ENCODE measurements at regions not wholly inside any gene's neighbourhood (a gene's known extent, or its start where the extent isn't known, plus 50 kb on each side); places are given as distances from the start of the nearest gene placed in this dataset.
"Not testable (repeated sequence)": the region's sequence is repeated elsewhere in the genome, so short reads cannot be mapped to it uniquely, and the experiment has no call there.

DNA sequence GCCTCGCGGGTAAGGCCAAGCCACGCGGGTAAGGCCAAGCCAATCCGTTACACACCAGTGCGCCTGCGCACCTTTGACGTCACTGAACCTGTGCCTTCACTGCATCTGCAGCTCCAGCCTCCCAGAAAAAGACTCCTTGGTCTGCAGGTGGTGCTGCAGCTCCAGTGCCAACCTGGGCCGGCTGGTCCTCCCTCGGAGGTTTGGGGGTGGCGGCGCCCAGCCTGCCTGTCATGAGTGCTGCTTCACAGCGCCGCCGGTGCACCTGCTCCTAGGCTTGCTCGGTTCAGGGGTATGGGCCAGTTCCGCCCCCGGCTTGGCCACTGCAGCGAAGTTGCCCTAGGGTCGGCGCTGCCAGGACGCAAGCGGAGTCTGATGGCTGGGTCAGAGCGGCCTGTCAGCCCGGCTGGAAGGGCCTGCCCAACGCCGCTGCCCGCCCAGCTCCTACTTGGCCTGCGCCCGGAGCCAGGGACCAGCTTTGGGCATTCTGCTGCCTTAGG lies 146.6 kb downstream of the USP22 start:
- no peaks in the 10 kb centered on the region for H3K27me3 ChIP-seq (ENCODE audit: control insufficient read depth in 1 of 2, insufficient read depth in 2 of 2, low read length in 2 of 2)
- no peaks in the 10 kb centered on the region for H3K9me3 ChIP-seq (ENCODE audit: control insufficient read depth in 1 of 2, low read length in 2 of 2)
- no peak overlapping the region for H3K4me3 ChIP-seq (ENCODE audit: low read depth in 1 of 2, low read length in 2 of 2)
- no peaks in the 10 kb centered on the region for H3K36me3 ChIP-seq (ENCODE audit: control insufficient read depth in 1 of 2, insufficient read depth in 2 of 2, low read length in 2 of 2)
- no peaks in the 10 kb centered on the region for H3K4me1 ChIP-seq (ENCODE audit: control insufficient read depth in 1 of 2, insufficient read depth in 2 of 2, low read length in 2 of 2)
- H3K27ac ChIP-seq (ENCODE audit: low read depth, low read length), result no peak overlapping the region
- no peak overlapping the region for H3K9ac ChIP-seq (ENCODE audit: low read depth in 1 of 2, low read length in 2 of 2)

DNA sequence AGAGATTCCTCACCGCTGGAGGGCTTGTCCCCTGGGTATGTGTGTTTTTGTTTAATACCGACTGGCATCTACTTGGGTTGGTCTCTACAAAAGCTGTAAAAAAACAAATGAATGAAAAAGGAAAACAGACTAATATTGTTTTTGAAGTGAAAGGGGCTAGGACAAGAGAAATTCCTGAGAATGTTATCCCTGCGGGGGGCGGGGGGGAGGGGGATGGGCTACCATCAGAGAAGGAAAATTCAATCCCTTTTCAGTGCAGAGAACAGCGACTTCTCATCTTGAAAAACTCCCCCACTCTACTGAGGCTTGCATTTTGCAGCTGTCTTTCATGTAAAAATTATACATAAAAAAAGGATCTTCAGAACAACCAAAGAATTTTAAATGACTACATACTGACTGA lies 144.1 kb downstream of the USP22 start:
- not testable (repeated sequence) for H3K9ac ChIP-seq (ENCODE audit: low read depth in 1 of 2, low read length in 2 of 2); H3K4me1 ChIP-seq (ENCODE audit: control insufficient read depth in 1 of 2, insufficient read depth in 2 of 2, low read length in 2 of 2); H3K36me3 ChIP-seq (ENCODE audit: control insufficient read depth in 1 of 2, insufficient read depth in 2 of 2, low read length in 2 of 2); H3K4me3 ChIP-seq (ENCODE audit: low read depth in 1 of 2, low read length in 2 of 2); H3K27me3 ChIP-seq (ENCODE audit: control insufficient read depth in 1 of 2, insufficient read depth in 2 of 2, low read length in 2 of 2); H3K27ac ChIP-seq (ENCODE audit: low read depth, low read length); H3K9me3 ChIP-seq (ENCODE audit: control insufficient read depth in 1 of 2, low read length in 2 of 2)

DNA sequence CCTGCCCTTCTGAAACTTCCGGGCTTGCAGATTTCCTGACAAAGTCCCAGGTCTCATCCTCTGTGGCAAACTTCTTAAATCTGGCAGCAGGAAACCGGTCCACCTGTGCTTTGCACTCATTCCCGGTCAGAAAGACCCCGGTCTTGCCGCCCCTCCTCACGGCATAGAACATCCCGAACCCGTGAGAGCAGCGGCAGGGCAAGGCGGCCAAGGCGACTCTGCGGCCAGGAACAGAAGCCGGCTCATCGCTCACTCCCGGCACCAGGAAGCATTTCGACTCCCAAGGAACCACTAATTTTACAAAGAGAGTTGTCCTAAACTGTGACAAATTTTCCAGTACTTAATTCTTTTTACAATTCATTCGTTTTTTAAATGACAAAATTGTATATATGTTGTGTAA lies 140.3 kb downstream of the USP22 start:
- not testable (repeated sequence) for H3K36me3 ChIP-seq (ENCODE audit: control insufficient read depth in 1 of 2, insufficient read depth in 2 of 2, low read length in 2 of 2); H3K9ac ChIP-seq (ENCODE audit: low read depth in 1 of 2, low read length in 2 of 2); H3K27ac ChIP-seq (ENCODE audit: low read depth, low read length); H3K4me3 ChIP-seq (ENCODE audit: low read depth in 1 of 2, low read length in 2 of 2); H3K27me3 ChIP-seq (ENCODE audit: control insufficient read depth in 1 of 2, insufficient read depth in 2 of 2, low read length in 2 of 2); H3K4me1 ChIP-seq (ENCODE audit: control insufficient read depth in 1 of 2, insufficient read depth in 2 of 2, low read length in 2 of 2); H3K9me3 ChIP-seq (ENCODE audit: control insufficient read depth in 1 of 2, low read length in 2 of 2)

DNA sequence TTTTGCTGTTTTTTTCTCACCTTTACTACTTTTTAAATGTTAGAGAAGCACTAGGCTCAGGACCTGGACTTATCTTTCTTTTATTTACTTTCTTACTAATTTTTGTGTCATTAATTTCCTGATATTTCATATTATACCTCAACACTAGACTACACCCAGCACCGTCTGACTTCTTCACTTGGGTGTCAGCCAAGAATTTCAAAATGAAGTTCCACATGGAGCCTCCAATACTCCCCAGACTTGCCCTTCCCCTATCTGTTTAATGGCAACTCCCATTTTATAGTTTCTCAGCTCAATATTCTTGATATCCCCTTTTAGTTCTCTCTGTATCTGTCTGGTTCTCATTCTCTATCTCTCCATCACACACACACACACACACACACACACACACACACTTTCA lies 139.3 kb downstream of the USP22 start:
- not testable (repeated sequence) for H3K27ac ChIP-seq (ENCODE audit: low read depth, low read length); H3K4me3 ChIP-seq (ENCODE audit: low read depth in 1 of 2, low read length in 2 of 2); H3K9me3 ChIP-seq (ENCODE audit: control insufficient read depth in 1 of 2, low read length in 2 of 2); H3K27me3 ChIP-seq (ENCODE audit: control insufficient read depth in 1 of 2, insufficient read depth in 2 of 2, low read length in 2 of 2); H3K9ac ChIP-seq (ENCODE audit: low read depth in 1 of 2, low read length in 2 of 2); H3K36me3 ChIP-seq (ENCODE audit: control insufficient read depth in 1 of 2, insufficient read depth in 2 of 2, low read length in 2 of 2); H3K4me1 ChIP-seq (ENCODE audit: control insufficient read depth in 1 of 2, insufficient read depth in 2 of 2, low read length in 2 of 2)

DNA sequence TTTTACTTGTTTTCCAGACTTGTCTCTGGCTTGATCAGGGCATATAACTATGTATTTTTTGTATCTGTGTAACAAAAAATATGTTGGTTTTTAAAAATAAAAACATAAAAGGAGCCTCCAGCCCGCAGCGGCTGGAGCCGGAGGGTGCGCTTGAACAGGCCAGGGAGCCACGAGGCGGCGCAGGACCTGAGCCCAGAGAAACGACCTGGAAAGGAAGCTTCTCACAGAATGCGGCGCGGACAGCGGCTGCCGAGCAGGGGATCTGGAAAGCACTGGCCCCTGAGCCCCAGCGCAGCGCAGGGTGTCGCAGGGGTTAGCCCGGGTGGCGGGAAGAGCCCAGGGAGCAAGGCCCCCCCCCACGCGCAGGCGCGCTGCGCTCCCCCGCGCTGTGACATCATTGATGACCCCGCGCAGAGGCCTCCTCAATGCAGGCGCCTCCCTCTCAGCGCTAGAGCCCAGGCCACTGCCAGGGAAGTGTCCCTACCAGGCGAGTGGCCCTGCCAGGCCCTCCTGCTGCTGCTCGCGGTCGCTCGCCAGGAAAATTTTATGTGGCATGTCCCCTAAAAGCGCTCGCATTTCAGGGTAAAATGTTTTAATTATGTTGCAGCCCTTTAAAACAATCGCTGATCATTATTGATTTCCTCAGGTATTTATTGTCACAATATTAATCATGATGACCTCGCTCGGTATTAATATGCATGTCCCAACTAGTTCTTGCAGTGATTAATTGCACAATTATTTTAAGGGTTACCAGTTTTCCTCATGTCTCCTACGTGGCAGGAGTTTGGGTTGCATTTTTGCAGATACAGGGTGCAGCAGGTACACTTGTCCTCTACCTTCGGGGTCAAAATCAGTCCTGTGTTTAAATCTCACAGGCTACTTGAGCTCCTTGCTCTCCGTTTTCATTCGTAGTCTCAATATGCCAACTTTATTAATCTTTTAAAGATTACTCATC lies 134.2 kb downstream of the USP22 start:
- H3K4me3 ChIP-seq (ENCODE audit: low read depth in 1 of 2, low read length in 2 of 2), result peak overlapping the region; percentile 68 to 79
- H3K4me1 ChIP-seq (ENCODE audit: control insufficient read depth in 1 of 2, insufficient read depth in 2 of 2, low read length in 2 of 2), result peaks cover 11% of the 10 kb centered on the region in 2 donors

DNA sequence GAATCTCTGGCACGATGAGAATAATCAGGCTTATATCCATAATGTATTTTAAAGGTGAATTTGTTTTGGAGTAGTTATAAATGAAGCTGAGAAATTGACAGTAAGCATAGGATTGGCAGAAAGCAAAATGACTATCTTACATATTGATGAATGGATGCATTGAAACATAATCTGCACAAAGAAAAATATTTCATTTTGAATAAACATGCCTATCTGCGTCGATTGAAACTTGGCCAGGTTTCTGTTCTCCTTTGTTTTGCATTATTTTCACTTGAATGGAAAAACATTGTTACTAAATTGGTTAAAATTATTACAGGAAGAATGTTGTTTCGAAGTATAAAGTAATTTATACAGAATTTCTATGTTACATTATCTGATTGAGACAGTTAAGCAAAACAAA lies 128.2 kb downstream of the USP22 start:
- Histone ChIP-seq H3K9ac (ENCODE audit: low read depth in 1 of 2, low read length in 2 of 2) (no peak overlapping the region), H3K36me3 (ENCODE audit: control insufficient read depth in 1 of 2, insufficient read depth in 2 of 2, low read length in 2 of 2) (no peaks in the 10 kb centered on the region), H3K27ac (ENCODE audit: low read depth, low read length) (no peak overlapping the region), H3K4me1 (ENCODE audit: control insufficient read depth in 1 of 2, insufficient read depth in 2 of 2, low read length in 2 of 2) (no peaks in the 10 kb centered on the region), H3K27me3 (ENCODE audit: control insufficient read depth in 1 of 2, insufficient read depth in 2 of 2, low read length in 2 of 2) (no peaks in the 10 kb centered on the region), H3K9me3 (ENCODE audit: control insufficient read depth in 1 of 2, low read length in 2 of 2) (no peaks in the 10 kb centered on the region), H3K4me3 (ENCODE audit: low read depth in 1 of 2, low read length in 2 of 2) (no peak overlapping the region)

More for the DNA sequence above, 134.2 kb downstream of the USP22 start:
- Histone ChIP-seq H3K9me3 (ENCODE audit: control insufficient read depth in 1 of 2, low read length in 2 of 2) (no peaks in the 10 kb centered on the region), H3K9ac (ENCODE audit: low read depth in 1 of 2, low read length in 2 of 2) (peak overlapping the region; percentile 59 to 87), H3K27ac (ENCODE audit: low read depth, low read length) (peak overlapping the region; percentile 89), H3K36me3 (ENCODE audit: control insufficient read depth in 1 of 2, insufficient read depth in 2 of 2, low read length in 2 of 2) (no peaks in the 10 kb centered on the region), H3K27me3 (ENCODE audit: control insufficient read depth in 1 of 2, insufficient read depth in 2 of 2, low read length in 2 of 2) (no peaks in the 10 kb centered on the region)

DNA sequence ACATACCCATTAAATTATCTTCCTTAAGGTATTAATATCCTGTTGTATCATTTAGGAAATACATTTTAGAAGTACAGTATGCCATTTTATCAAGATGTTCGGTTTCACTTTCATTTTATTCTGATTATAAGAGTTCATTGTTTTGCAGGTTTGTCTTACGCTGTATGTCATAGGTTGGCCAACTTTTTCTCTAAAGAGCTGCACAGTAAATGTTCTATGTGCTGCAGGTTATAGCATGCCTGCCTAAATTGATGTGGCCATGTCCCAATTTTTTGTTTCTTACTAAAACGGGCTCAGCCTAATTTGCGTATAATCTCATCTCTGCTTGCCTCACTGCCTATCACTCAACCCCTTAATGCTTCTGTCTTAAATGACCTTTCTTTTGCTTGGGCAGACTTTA lies 126.4 kb downstream of the USP22 start:
- Histone ChIP-seq H3K9ac (ENCODE audit: low read depth in 1 of 2, low read length in 2 of 2) (no peak overlapping the region), H3K4me3 (ENCODE audit: low read depth in 1 of 2, low read length in 2 of 2) (peak overlapping the region; percentile 48 to 55), H3K27ac (ENCODE audit: low read depth, low read length) (no peak overlapping the region), H3K27me3 (ENCODE audit: control insufficient read depth in 1 of 2, insufficient read depth in 2 of 2, low read length in 2 of 2) (no peaks in the 10 kb centered on the region), H3K36me3 (ENCODE audit: control insufficient read depth in 1 of 2, insufficient read depth in 2 of 2, low read length in 2 of 2) (no peaks in the 10 kb centered on the region), H3K9me3 (ENCODE audit: control insufficient read depth in 1 of 2, low read length in 2 of 2) (no peaks in the 10 kb centered on the region), H3K4me1 (ENCODE audit: control insufficient read depth in 1 of 2, insufficient read depth in 2 of 2, low read length in 2 of 2) (no peaks in the 10 kb centered on the region)

DNA sequence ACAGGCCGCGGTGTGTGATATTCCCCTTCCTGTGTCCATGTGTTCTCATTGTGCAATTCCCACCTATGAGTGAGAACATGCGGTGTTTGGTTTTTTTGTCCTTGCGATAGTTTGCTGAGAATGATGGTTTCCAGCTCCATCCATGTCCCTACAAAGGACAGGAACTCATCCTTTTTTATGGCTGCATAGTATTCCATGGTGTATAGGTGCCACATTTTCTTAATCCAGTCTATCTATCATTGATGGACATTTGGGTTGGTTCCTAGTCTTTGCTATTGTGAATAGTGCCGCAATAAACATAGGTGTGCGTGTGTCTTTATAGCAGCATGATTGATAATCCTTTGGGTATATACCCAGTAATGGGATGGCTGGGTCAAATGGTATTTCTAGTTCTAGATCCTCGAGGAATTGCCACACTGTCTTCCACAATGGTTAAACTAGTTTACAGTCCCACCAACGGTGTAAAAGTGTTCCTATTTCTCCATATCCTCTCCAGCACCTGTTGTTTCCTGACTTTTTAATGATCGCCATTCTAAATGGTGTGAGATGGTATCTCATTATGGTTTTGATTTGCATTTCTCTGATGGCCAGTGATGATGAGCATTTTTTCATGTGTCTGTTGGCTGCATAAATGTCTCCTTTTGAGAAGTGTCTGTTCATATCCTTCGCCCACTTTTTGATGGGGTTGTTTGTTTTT lies 125.1 kb downstream of the USP22 start:
- H3K4me1 ChIP-seq (ENCODE audit: control insufficient read depth in 1 of 2, insufficient read depth in 2 of 2, low read length in 2 of 2); H3K36me3 ChIP-seq (ENCODE audit: control insufficient read depth in 1 of 2, insufficient read depth in 2 of 2, low read length in 2 of 2); H3K27ac ChIP-seq (ENCODE audit: low read depth, low read length); H3K9ac ChIP-seq (ENCODE audit: low read depth in 1 of 2, low read length in 2 of 2); H3K9me3 ChIP-seq (ENCODE audit: control insufficient read depth in 1 of 2, low read length in 2 of 2); H3K4me3 ChIP-seq (ENCODE audit: low read depth in 1 of 2, low read length in 2 of 2); H3K27me3 ChIP-seq (ENCODE audit: control insufficient read depth in 1 of 2, insufficient read depth in 2 of 2, low read length in 2 of 2): not testable (repeated sequence)

DNA sequence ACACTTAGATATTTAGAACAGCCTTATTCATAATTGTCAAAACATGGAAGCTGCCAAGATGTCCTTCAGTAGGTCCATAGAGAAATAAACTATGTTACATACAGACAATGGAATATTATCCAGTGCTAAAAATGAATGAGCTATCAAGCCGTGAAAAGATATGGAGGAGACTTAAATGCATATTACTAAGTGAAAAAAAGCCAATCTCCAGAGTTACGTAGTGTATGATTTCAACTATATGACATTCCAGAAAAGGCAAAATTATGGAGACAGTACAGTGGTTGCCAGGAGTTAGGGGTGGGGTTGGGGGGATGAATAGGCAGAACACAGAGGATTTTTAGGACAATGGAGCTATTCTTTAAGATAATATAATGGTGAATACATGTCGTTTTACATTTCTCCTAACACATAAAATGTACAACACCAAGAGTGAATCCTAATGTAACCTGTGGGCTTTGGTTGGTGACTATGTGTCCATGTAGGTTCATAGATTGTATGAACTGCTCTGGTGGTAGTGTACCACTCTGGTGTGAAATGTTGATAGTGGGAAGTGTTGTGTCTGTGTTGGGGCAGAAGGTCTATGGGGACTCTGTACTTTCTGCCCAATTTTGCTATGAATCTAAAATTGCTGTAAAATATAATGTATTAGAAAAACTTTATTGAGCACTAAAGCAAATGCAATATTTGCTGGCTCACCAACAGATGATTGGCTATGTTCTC lies 122.6 kb downstream of the USP22 start:
- no peaks in the 10 kb centered on the region for H3K36me3 ChIP-seq (ENCODE audit: control insufficient read depth in 1 of 2, insufficient read depth in 2 of 2, low read length in 2 of 2)
- no peaks in the 10 kb centered on the region for H3K4me1 ChIP-seq (ENCODE audit: control insufficient read depth in 1 of 2, insufficient read depth in 2 of 2, low read length in 2 of 2)
- H3K27ac ChIP-seq (ENCODE audit: low read depth, low read length), result peak overlapping the region; percentile 5
- no peaks in the 10 kb centered on the region for H3K9me3 ChIP-seq (ENCODE audit: control insufficient read depth in 1 of 2, low read length in 2 of 2)
- no peak overlapping the region for H3K9ac ChIP-seq (ENCODE audit: low read depth in 1 of 2, low read length in 2 of 2)
- no peaks in the 10 kb centered on the region for H3K27me3 ChIP-seq (ENCODE audit: control insufficient read depth in 1 of 2, insufficient read depth in 2 of 2, low read length in 2 of 2)
- H3K4me3 ChIP-seq (ENCODE audit: low read depth in 1 of 2, low read length in 2 of 2), result no peak overlapping the region

DNA sequence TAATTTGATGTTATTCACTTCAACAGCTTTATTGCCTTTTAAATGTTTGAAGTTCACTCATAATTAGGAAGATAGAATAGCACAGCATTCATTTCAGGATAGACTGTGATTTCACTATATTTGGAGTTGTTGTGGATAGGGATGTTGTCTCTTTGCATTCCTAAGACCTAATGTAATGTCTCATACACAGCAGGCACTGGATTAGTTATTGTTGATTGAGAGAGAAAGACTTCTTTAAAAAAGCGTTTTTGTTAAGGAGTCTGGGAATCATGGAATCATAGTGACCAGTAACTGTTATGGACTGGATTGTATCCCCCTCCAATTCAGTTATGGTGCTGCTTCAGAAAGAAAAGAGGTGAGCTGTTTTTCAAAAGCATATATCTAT lies 122.0 kb downstream of the USP22 start:
- Histone ChIP-seq H3K36me3 (ENCODE audit: control insufficient read depth in 1 of 2, insufficient read depth in 2 of 2, low read length in 2 of 2) (no peaks in the 10 kb centered on the region), H3K27me3 (ENCODE audit: control insufficient read depth in 1 of 2, insufficient read depth in 2 of 2, low read length in 2 of 2) (no peaks in the 10 kb centered on the region), H3K4me3 (ENCODE audit: low read depth in 1 of 2, low read length in 2 of 2) (no peak overlapping the region), H3K9ac (ENCODE audit: low read depth in 1 of 2, low read length in 2 of 2) (no peak overlapping the region), H3K4me1 (ENCODE audit: control insufficient read depth in 1 of 2, insufficient read depth in 2 of 2, low read length in 2 of 2) (no peaks in the 10 kb centered on the region), H3K9me3 (ENCODE audit: control insufficient read depth in 1 of 2, low read length in 2 of 2) (no peaks in the 10 kb centered on the region), H3K27ac (ENCODE audit: low read depth, low read length) (peak overlapping the region; percentile 5)

Measured in duodenal mucosa (tissue), 2 donors.